Tibial nerve (tissue), 4 donors: ENCODE measurements at regions not wholly inside any gene's neighbourhood (a gene's known extent, or its start where the extent isn't known, plus 50 kb on each side); places are given as distances from the start of the nearest gene placed in this dataset.

Source experiments
- DNase-seq, 2 donors: peaks; one replicate each; pipeline ENCODE4 v3.0.0-alpha.2; 2019; ENCODE audit warnings: low spot score in 2 of 2
- H3K27ac ChIP-seq, 4 donors: fragments of 200-600 bp; sonication (generic) in 3 of 4; one replicate each; pipeline ENCODE4 v1.5.1; 2017 to 2019; ENCODE audit warnings: mild to moderate bottlenecking in 1 of 4
- H3K27me3 ChIP-seq, 2 donors: fragments of 200-600 bp; sonication (generic) in 1 of 2; one replicate each; pipeline versions ENCODE4 v1.5.1 to v1.6.0; 2017 to 2019
- H3K36me3 ChIP-seq, 3 donors: fragments of 200-600 bp; sonication (generic); one replicate each; pipeline ENCODE4 v1.5.1; 2018 to 2019
- H3K4me1 ChIP-seq, 4 donors: fragments of 200-600 bp; sonication (generic) in 3 of 4; one replicate each; pipeline ENCODE4 v1.5.1; 2017 to 2019
- H3K4me3 ChIP-seq, 4 donors: fragments of 200-600 bp; sonication (generic) in 3 of 4; one replicate each; pipeline ENCODE4 v1.5.1; 2017 to 2019; ENCODE audit warnings: mild to moderate bottlenecking in 1 of 4, moderate library complexity in 1 of 4
- H3K9me3 ChIP-seq, 4 donors: fragments of 200-600 bp; sonication (generic) in 3 of 4; one replicate each; pipeline ENCODE4 v1.5.1; 2017 to 2019
- CTCF ChIP-seq, 5 experiments: fragments of 200-600 bp in 3 of 5; fragments of 450-650 bp in 2 of 5; sonication (generic) in 3 of 5; IDR thresholded peaks; one replicate each; pipeline ENCODE4 v1.5.1; 2016 to 2019; ENCODE audit warnings: antibody characterized with exemption in 5 of 5, mild to moderate bottlenecking in 3 of 5, moderate library complexity in 2 of 5
- EP300 ChIP-seq, 2 donors: sonication (generic); formaldehyde crosslinking; IDR thresholded peaks; one replicate each; pipeline ENCODE4 v1.6.1; 2017; ENCODE audit warnings: antibody characterized with exemption in 2 of 2, mild to moderate bottlenecking in 1 of 2
- POLR2A ChIP-seq, 2 donors: fragments of 450-650 bp; IDR thresholded peaks; one replicate each; pipeline ENCODE4 v1.6.1; 2017; ENCODE audit warnings: antibody characterized with exemption in 2 of 2, mild to moderate bottlenecking in 2 of 2, moderate library complexity in 2 of 2
- WGBS, 2 donors: methylation state at CpG; one replicate each; pipeline ENCODE4 v1.1.5; 2018; 5-methylcytosine and 5-hydroxymethylcytosine counted together

DNA sequence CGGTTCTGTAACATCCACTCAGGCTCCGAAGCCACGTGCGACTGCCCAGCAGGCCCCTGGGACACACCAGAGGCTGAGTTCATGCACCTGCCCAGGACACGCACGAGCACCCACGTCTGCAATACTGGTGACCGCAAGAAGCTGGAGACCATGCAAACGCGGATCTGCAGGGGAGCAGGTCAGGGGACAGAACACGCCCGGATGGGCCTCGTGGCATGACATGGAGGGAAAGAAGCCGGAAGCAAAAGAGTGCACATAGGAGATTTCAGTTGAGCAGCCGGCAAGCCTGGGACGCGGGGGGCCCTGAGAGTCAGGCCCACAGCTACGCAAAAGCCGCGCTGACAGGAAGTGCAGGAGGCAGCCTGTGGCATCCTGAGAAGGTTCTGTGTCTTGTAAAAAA lies 73.7 kb downstream of the FOXL3 start:
- H3K4me3 ChIP-seq = no peak overlapping the region
- no peaks in the 10 kb centered on the region for H3K36me3 ChIP-seq
- TF ChIP-seq CTCF (IDR thresholded peaks at IDR 0.05) = no peak
- no peak for TF ChIP-seq EP300 (IDR thresholded peaks at IDR 0.05)
- no peak for TF ChIP-seq POLR2A (IDR thresholded peaks at IDR 0.05)
- H3K27ac ChIP-seq = no peak overlapping the region
- WGBS, 2 donors = 87% methylated on average over 14 to 20 of the region's 20 CpGs
- peaks cover 0 to 16% (median 0%) of the 10 kb centered on the region in 4 donors for H3K4me1 ChIP-seq
- peaks cover 0 to under 1% (median 0%) of the 10 kb centered on the region in 4 donors for H3K9me3 ChIP-seq
- DNase-seq = no peak
- H3K27me3 ChIP-seq = peaks cover 0 to 20% of the 10 kb centered on the region in 2 donors

DNA sequence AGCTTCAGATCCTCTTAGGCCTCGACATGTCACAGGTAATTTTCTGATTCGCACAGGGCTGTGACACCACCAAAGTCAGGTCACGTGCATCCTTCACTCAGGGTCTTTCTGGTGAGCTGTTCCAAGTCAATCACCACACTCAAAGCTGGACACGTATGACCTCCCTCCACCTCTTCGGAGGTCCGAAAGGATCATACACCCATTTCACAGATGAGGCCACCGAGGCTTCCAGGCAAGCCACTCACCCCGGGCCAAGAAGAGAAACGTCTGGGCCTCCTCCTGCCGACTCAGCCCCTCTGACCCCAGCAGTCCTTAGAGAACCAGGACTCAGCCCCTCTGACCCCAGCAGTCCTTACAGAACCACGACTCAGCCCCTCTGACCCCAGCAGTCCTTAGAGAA lies 74.6 kb downstream of the FOXL3 start:
- Histone ChIP-seq H3K4me3 (no peak overlapping the region), H3K9me3 (no peaks in the 10 kb centered on the region)
- WGBS, 2 donors = 85 to 86% methylated on average over 11 of the region's 11 CpGs

GRCh38 chr7:365593-365992 lies 75.6 kb downstream of the FOXL3 start:
- TF ChIP-seq POLR2A (IDR thresholded peaks at IDR 0.05) (no peak), EP300 (IDR thresholded peaks at IDR 0.05) (no peak), CTCF (IDR thresholded peaks at IDR 0.05) (no peak)
- Histone ChIP-seq H3K36me3 (no peaks in the 10 kb centered on the region), H3K27ac (no peak overlapping the region), H3K9me3 (no peaks in the 10 kb centered on the region), H3K27me3 (peaks cover 0 to 2% of the 10 kb centered on the region in 2 donors), H3K4me1 (peaks cover 0 to 16% (median 0%) of the 10 kb centered on the region in 4 donors), H3K4me3 (no peak overlapping the region)
- 87 to 91% methylated on average over 23 of the region's 23 CpGs for WGBS, 2 donors
- no peak for DNase-seq

More for the DNA sequence above, 74.6 kb downstream of the FOXL3 start:
- Histone ChIP-seq H3K36me3 (no peaks in the 10 kb centered on the region), H3K27ac (no peak overlapping the region), H3K4me1 (peaks cover 0 to 16% (median 0%) of the 10 kb centered on the region in 4 donors), H3K27me3 (peaks cover 0 to 13% of the 10 kb centered on the region in 2 donors)
- no peak for TF ChIP-seq POLR2A (IDR thresholded peaks at IDR 0.05)
- no peak for TF ChIP-seq EP300 (IDR thresholded peaks at IDR 0.05)
- no peak for TF ChIP-seq CTCF (IDR thresholded peaks at IDR 0.05)
- DNase-seq = no peak

DNA sequence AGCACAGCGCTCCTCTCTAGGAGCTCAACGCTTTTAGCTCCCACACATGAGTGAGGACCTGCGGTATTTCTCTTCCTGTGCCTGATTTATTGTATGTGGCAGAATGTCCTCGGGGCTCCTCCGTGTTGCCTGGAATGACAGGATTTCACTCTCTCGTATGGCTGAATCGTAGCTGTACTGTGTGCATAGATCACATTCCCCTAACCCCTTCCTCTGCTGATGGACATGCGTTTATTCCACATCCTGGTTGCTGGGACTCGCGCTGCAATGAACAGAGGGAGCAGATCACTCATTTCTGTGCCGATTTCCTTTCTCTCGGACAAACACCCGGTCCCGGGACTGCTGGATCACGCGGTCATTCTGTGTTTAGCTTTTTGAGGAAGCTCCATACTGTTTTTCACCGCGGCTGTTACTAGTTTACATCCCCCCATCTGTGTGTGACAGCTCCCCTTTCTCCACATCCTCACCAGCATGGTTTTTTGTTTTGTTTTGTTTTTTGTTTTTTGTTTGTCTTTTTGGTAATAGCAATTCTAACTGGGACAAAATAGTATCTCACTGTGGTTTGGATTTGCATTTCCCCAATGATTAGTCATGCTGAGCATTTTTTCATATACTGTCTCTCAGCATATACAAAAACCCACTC lies 76.3 kb downstream of the FOXL3 start:
- 14 to 16% methylated on average over 18 of the region's 18 CpGs for WGBS, 2 donors
- Histone ChIP-seq H3K27ac (no peak overlapping the region), H3K4me3 (peak overlapping the region in 1 of 4 donors; percentile 8), H3K27me3 (no peaks in the 10 kb centered on the region), H3K4me1 (peaks cover 0 to 16% (median 0%) of the 10 kb centered on the region in 4 donors), H3K36me3 (no peaks in the 10 kb centered on the region), H3K9me3 (no peaks in the 10 kb centered on the region)
- no peak for DNase-seq
- TF ChIP-seq EP300 (IDR thresholded peaks at IDR 0.05) (no peak), CTCF (IDR thresholded peaks at IDR 0.05) (no peak), POLR2A (IDR thresholded peaks at IDR 0.05) (no peak)

DNA sequence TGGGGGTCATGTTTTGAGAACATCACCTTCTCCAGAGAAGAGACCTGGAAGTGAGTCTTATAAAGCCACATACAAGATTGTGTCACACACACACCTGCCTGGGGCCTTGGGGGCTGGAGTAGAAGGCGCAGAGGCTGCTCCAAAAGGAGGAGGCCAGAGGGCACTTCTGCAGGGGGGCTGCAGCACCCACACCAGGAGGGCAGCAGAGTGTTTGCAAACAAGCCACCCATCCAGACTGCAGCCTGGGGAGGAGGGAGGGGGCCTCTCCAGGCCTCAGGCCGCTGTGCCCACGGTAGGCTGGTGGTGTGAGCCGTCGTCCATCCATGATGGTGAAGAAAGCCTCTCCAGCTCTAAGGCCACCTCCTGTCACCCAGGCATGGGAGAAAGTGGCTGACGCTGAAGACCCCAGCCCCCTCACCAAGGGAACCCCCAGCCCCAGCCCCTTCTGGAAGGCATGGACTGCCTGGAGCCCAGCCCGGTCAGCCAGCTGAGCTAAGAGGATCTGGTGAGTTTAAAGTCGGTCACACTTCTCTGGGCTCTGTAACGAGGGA lies 77.5 kb downstream of the FOXL3 start:
- no peaks in the 10 kb centered on the region for H3K27me3 ChIP-seq
- no peak for DNase-seq
- peaks cover 0 to 10% (median 0%) of the 10 kb centered on the region in 4 donors for H3K4me1 ChIP-seq
- no peak overlapping the region for H3K4me3 ChIP-seq
- no peaks in the 10 kb centered on the region for H3K36me3 ChIP-seq
- no peaks in the 10 kb centered on the region for H3K9me3 ChIP-seq
- no peak overlapping the region for H3K27ac ChIP-seq
- TF ChIP-seq POLR2A (IDR thresholded peaks at IDR 0.05) (no peak), CTCF (IDR thresholded peaks at IDR 0.05) (no peak), EP300 (IDR thresholded peaks at IDR 0.05) (no peak)
- WGBS, 2 donors = 94 to 98% methylated on average over 6 to 9 of the region's 9 CpGs
